Body of pancreas (tissue), 4 donors: ENCODE measurements at regions not wholly inside any gene's neighbourhood (a gene's known extent, or its start where the extent isn't known, plus 50 kb on each side); places are given as distances from the start of the nearest gene placed in this dataset.

Experiments
- POLR2A ChIP-seq, 3 donors: fragments of 450-650 bp; IDR thresholded peaks; one replicate each; pipeline ENCODE4 v1.6.1; 2016; ENCODE audit warnings: antibody characterized with exemption in 3 of 3, mild to moderate bottlenecking in 2 of 3
- TF ChIP-seq, protein P1 (sequence below), 7 experiments: fragments of 450-650 bp in 4 of 7; fragments of 200-600 bp in 3 of 7; sonication (generic) in 3 of 7; IDR thresholded peaks; one replicate each; pipeline ENCODE4 v1.5.1; 2016 to 2019; ENCODE audit warnings: antibody characterized with exemption in 7 of 7

DNA sequence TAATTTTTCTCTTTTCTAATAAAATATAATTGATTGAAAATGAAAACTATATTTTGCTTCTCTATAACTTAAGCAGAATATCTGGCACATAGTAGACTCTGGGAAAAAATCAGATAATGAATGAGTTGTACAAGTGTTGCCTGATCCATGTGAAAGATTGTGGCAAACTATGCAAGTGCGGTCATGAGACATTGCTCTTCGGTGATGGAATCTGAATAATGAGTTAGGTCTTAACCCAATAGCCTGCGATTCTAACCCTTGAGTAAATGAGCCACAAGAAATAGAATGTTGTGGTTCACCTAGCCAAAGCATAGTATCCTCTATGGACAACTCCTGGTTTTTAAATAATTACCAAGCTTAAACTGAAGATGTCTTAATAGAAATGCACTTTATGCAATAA is 333.7 kb upstream of the LUZP2 start:
- no peak for TF ChIP-seq POLR2A (IDR thresholded peaks at IDR 0.05)
- TF ChIP-seq, protein P1, sequence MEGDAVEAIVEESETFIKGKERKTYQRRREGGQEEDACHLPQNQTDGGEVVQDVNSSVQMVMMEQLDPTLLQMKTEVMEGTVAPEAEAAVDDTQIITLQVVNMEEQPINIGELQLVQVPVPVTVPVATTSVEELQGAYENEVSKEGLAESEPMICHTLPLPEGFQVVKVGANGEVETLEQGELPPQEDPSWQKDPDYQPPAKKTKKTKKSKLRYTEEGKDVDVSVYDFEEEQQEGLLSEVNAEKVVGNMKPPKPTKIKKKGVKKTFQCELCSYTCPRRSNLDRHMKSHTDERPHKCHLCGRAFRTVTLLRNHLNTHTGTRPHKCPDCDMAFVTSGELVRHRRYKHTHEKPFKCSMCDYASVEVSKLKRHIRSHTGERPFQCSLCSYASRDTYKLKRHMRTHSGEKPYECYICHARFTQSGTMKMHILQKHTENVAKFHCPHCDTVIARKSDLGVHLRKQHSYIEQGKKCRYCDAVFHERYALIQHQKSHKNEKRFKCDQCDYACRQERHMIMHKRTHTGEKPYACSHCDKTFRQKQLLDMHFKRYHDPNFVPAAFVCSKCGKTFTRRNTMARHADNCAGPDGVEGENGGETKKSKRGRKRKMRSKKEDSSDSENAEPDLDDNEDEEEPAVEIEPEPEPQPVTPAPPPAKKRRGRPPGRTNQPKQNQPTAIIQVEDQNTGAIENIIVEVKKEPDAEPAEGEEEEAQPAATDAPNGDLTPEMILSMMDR (IDR thresholded peaks at IDR 0.05) = no peak
